ENCODE measurements at regions not wholly inside any gene's neighbourhood (a gene's known extent, or its start where the extent isn't known, plus 50 kb on each side); places are given as distances from the start of the nearest gene placed in this dataset.

DNA sequence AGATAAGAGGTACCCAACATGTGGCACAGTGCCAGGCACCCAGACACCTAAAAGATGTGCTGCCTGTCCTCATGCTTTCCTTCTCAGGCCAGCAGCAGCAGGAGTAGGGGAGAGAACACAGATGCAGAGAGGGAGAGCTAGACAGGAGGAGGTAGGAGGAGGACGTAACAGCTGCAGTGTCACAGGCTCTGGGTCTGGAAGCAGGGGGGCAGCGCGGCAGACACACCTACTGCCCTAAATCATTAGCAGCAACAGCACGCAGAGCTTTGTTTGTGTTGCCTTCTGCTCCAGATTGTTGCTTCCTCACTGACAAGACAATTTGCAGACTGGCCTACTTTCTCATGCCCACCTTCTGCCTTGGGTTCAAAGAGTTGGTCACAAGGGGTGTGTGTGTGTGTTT is 196.7 kb upstream of the DAB1 start:
- TF ChIP-seq TCF12 (IDR thresholded peaks at IDR 0.05; ENCODE audit: low read depth) (no peak), FOXM1 (IDR thresholded peaks at IDR 0.05; ENCODE audit: borderline replicate concordance, low read depth) (no peak), NFIC (IDR thresholded peaks at IDR 0.05) (no peak), EGR1 (IDR thresholded peaks at IDR 0.05) (no peak), ZBTB7A (IDR thresholded peaks at IDR 0.05; ENCODE audit: low read depth) (no peak)

DNA sequence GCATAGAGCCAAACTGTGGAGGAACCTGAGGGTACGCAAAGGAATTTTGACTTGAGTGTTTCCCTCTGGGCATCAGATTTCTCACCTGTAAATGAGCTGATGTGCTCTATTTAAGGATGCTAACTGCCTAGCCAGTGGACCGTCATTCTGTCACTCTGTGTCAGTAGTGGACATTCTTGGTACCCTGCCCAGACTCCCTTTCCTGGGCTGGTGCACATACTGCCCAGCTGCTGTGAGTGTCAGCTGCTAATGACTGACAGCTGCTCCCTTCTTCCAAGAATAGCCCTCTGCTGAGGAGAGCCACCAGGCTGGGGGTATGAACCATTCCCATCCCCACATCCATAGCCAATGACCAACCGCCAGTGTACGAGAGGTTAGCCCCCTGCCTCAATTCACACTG is 193.1 kb upstream of the DAB1 start:
- TF ChIP-seq YY1 (IDR thresholded peaks at IDR 0.05; ENCODE audit: low read depth) = no peak

DNA sequence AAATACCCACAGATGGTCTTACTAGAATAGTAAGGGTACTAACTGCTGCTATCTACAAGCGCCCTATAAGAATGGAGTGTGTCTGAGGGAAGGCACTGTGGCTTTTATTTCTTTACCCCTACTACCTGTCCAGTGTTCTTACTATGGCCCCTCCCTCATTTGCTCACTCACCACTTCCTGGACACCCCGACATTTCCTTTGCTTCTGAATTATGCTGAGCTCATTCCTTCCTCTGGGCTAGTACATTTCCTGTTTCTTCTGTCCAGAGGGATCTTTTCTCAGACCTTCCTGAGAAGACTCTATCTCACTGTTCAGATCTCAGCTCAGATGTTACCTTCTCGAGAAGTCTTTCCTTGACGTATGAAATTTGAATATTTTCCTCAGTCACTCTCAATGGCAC is 192.1 kb upstream of the DAB1 start:
- TF ChIP-seq TAF1 (IDR thresholded peaks at IDR 0.05; ENCODE audit: low read depth) (no peak), EP300 (IDR thresholded peaks at IDR 0.05; ENCODE audit: borderline replicate concordance) (no peak), CREB1 (IDR thresholded peaks at IDR 0.05; ENCODE audit: low read depth) (no peak), EGR1 (IDR thresholded peaks at IDR 0.05) (no peak), NFIC (IDR thresholded peaks at IDR 0.05) (no peak), CEBPB (IDR thresholded peaks at IDR 0.05) (no peak), RAD21 (IDR thresholded peaks at IDR 0.05; ENCODE audit: low read depth) (no peak), TCF12 (IDR thresholded peaks at IDR 0.05; ENCODE audit: low read depth) (no peak), FOXM1 (IDR thresholded peaks at IDR 0.05; ENCODE audit: borderline replicate concordance, low read depth) (no peak), TEAD4 (IDR thresholded peaks at IDR 0.05) (no peak), ZBTB7A (IDR thresholded peaks at IDR 0.05; ENCODE audit: low read depth) (no peak), YY1 (IDR thresholded peaks at IDR 0.05; ENCODE audit: low read depth) (no peak)
- TF ChIP-seq, protein P1, sequence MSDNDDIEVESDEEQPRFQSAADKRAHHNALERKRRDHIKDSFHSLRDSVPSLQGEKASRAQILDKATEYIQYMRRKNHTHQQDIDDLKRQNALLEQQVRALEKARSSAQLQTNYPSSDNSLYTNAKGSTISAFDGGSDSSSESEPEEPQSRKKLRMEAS (IDR thresholded peaks at IDR 0.05) = no peak
- TF ChIP-seq, protein P2, sequence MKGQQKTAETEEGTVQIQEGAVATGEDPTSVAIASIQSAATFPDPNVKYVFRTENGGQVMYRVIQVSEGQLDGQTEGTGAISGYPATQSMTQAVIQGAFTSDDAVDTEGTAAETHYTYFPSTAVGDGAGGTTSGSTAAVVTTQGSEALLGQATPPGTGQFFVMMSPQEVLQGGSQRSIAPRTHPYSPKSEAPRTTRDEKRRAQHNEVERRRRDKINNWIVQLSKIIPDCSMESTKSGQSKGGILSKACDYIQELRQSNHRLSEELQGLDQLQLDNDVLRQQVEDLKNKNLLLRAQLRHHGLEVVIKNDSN (IDR thresholded peaks at IDR 0.05) = no peak
- TF ChIP-seq, protein P3, sequence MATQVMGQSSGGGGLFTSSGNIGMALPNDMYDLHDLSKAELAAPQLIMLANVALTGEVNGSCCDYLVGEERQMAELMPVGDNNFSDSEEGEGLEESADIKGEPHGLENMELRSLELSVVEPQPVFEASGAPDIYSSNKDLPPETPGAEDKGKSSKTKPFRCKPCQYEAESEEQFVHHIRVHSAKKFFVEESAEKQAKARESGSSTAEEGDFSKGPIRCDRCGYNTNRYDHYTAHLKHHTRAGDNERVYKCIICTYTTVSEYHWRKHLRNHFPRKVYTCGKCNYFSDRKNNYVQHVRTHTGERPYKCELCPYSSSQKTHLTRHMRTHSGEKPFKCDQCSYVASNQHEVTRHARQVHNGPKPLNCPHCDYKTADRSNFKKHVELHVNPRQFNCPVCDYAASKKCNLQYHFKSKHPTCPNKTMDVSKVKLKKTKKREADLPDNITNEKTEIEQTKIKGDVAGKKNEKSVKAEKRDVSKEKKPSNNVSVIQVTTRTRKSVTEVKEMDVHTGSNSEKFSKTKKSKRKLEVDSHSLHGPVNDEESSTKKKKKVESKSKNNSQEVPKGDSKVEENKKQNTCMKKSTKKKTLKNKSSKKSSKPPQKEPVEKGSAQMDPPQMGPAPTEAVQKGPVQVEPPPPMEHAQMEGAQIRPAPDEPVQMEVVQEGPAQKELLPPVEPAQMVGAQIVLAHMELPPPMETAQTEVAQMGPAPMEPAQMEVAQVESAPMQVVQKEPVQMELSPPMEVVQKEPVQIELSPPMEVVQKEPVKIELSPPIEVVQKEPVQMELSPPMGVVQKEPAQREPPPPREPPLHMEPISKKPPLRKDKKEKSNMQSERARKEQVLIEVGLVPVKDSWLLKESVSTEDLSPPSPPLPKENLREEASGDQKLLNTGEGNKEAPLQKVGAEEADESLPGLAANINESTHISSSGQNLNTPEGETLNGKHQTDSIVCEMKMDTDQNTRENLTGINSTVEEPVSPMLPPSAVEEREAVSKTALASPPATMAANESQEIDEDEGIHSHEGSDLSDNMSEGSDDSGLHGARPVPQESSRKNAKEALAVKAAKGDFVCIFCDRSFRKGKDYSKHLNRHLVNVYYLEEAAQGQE (IDR thresholded peaks at IDR 0.05; ENCODE audit: low read depth) = no peak

DNA sequence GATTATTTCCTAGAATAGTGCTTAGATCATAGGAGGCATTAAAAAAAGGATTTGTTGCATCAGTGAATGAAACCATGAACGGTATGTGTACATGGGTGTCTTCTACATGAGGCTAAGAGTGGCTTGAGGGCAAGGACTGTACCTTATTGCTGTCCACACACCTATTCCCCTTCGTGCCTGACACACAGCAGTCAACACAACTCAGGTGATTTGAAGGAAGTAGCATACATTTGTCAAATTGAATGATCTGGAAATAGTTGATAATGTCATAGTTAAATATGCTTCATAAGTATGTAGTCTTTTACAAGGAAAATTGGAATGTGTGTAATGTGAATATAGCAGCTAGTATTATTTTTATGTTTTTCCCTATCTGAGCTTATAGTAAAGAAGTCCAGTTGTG is 189.0 kb upstream of the DAB1 start:
- TF ChIP-seq FOXM1 (IDR thresholded peaks at IDR 0.05; ENCODE audit: borderline replicate concordance, low read depth) (no peak), RAD21 (IDR thresholded peaks at IDR 0.05; ENCODE audit: low read depth) (no peak), NFIC (IDR thresholded peaks at IDR 0.05) (no peak), CEBPB (IDR thresholded peaks at IDR 0.05) (no peak), TCF12 (IDR thresholded peaks at IDR 0.05; ENCODE audit: low read depth) (no peak), YY1 (IDR thresholded peaks at IDR 0.05; ENCODE audit: low read depth) (no peak), TEAD4 (IDR thresholded peaks at IDR 0.05) (no peak), TAF1 (IDR thresholded peaks at IDR 0.05; ENCODE audit: low read depth) (no peak), EP300 (IDR thresholded peaks at IDR 0.05; ENCODE audit: borderline replicate concordance) (no peak), ZBTB7A (IDR thresholded peaks at IDR 0.05; ENCODE audit: low read depth) (no peak), CREB1 (IDR thresholded peaks at IDR 0.05; ENCODE audit: low read depth) (no peak), EGR1 (IDR thresholded peaks at IDR 0.05) (no peak)
- TF ChIP-seq, protein P3 (IDR thresholded peaks at IDR 0.05; ENCODE audit: low read depth) = no peak
- TF ChIP-seq, protein P2 (IDR thresholded peaks at IDR 0.05) = no peak
- TF ChIP-seq, protein P1 (IDR thresholded peaks at IDR 0.05) = no peak

DNA sequence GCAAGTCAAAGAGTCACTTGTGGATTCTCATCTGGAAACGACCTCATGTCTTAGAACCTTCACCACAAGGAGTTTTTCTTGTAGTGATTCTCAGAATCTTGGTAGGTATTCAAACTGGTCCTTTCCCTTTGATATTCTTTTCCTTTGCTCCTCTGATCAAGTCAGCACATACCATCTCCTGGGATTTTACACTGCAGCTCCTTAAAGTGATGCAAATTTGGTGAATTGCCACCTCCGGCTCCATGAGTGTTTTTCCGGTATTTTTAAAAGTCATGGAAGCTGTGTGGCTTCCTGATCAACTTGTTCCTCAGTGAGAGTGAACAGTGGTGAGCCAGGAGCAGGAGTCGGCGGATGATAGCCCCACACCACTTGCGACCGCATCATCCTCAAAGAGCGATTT is 182.1 kb upstream of the DAB1 start:
- no peak for TF ChIP-seq FOXM1 (IDR thresholded peaks at IDR 0.05; ENCODE audit: borderline replicate concordance, low read depth)
- TF ChIP-seq, protein P3 (IDR thresholded peaks at IDR 0.05; ENCODE audit: low read depth) = no peak
- no peak for TF ChIP-seq EGR1 (IDR thresholded peaks at IDR 0.05)
- no peak for TF ChIP-seq NFIC (IDR thresholded peaks at IDR 0.05)
- no peak for TF ChIP-seq TEAD4 (IDR thresholded peaks at IDR 0.05)
- TF ChIP-seq TAF1 (IDR thresholded peaks at IDR 0.05; ENCODE audit: low read depth) = no peak
- no peak for TF ChIP-seq YY1 (IDR thresholded peaks at IDR 0.05; ENCODE audit: low read depth)
- TF ChIP-seq ZBTB7A (IDR thresholded peaks at IDR 0.05; ENCODE audit: low read depth) = no peak
- no peak for TF ChIP-seq TCF12 (IDR thresholded peaks at IDR 0.05; ENCODE audit: low read depth)
- TF ChIP-seq, protein P2 (IDR thresholded peaks at IDR 0.05) = no peak
- TF ChIP-seq, protein P1 (IDR thresholded peaks at IDR 0.05) = no peak
- TF ChIP-seq CEBPB (IDR thresholded peaks at IDR 0.05) = no peak
- no peak for TF ChIP-seq CREB1 (IDR thresholded peaks at IDR 0.05; ENCODE audit: low read depth)
- no peak for TF ChIP-seq RAD21 (IDR thresholded peaks at IDR 0.05; ENCODE audit: low read depth)
- TF ChIP-seq EP300 (IDR thresholded peaks at IDR 0.05; ENCODE audit: borderline replicate concordance) = no peak

All from Ishikawa (cell line).